ENCODE measurements at regions not wholly inside any gene's neighbourhood (a gene's known extent, or its start where the extent isn't known, plus 50 kb on each side); places are given as distances from the start of the nearest gene placed in this dataset.

- TF ChIP-seq, protein P1, sequence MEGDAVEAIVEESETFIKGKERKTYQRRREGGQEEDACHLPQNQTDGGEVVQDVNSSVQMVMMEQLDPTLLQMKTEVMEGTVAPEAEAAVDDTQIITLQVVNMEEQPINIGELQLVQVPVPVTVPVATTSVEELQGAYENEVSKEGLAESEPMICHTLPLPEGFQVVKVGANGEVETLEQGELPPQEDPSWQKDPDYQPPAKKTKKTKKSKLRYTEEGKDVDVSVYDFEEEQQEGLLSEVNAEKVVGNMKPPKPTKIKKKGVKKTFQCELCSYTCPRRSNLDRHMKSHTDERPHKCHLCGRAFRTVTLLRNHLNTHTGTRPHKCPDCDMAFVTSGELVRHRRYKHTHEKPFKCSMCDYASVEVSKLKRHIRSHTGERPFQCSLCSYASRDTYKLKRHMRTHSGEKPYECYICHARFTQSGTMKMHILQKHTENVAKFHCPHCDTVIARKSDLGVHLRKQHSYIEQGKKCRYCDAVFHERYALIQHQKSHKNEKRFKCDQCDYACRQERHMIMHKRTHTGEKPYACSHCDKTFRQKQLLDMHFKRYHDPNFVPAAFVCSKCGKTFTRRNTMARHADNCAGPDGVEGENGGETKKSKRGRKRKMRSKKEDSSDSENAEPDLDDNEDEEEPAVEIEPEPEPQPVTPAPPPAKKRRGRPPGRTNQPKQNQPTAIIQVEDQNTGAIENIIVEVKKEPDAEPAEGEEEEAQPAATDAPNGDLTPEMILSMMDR (IDR thresholded peaks at IDR 0.05) = no peak
- TF ChIP-seq POLR2A (IDR thresholded peaks at IDR 0.05) = no peak
These were observed 120.4 kb upstream of the ZNF184 start for GRCh38 chr6:27593200-27593818.

All from uterus (tissue), 2 donors.